IMR-90 (cell line): ENCODE measurements at regions not wholly inside any gene's neighbourhood (a gene's known extent, or its start where the extent isn't known, plus 50 kb on each side); places are given as distances from the start of the nearest gene placed in this dataset.

Source experiments
- CTCF ChIP-seq: conservative IDR thresholded peaks from 2 replicates; pipeline ENCODE4 v1.5.1; 2012; ENCODE audit warnings: mild to moderate bottlenecking, low read depth, low read length, improper control_type of control experiment
- ELK1 ChIP-seq: fragments of 150-350 bp; IDR thresholded peaks from 2 replicates; pipeline ENCODE4 v1.6.1; 2016; ENCODE audit warnings: low read depth, mild to moderate bottlenecking, low read length, moderate library complexity, borderline replicate concordance
- MAFK ChIP-seq: IDR thresholded peaks from 2 replicates; pipeline ENCODE4 v1.6.1; 2012; ENCODE audit warnings: low read depth, low read length, improper control_type of control experiment
- MXI1 ChIP-seq: IDR thresholded peaks from 2 replicates; pipeline ENCODE4 v1.6.1; 2012; ENCODE audit warnings: low read depth, mild to moderate bottlenecking, low read length, moderate library complexity, borderline replicate concordance
- RAD21 ChIP-seq: IDR thresholded peaks from 2 replicates; pipeline ENCODE4 v1.6.1; 2012; ENCODE audit warnings: low read length, improper control_type of control experiment

GRCh38 chr17:36760425-36760824 lies 159.0 kb downstream of the MRM1 start:
- no peak for TF ChIP-seq CTCF
- no peak for TF ChIP-seq RAD21
- no peak for TF ChIP-seq ELK1
- TF ChIP-seq MAFK: no peak
- no peak for TF ChIP-seq MXI1
